Body of pancreas (tissue), 4 donors: ENCODE measurements at regions not wholly inside any gene's neighbourhood (a gene's known extent, or its start where the extent isn't known, plus 50 kb on each side); places are given as distances from the start of the nearest gene placed in this dataset.

Experiments
- ATAC-seq: fragments of 150-250 bp; one replicate; pipeline ENCODE4 v1.9.1; 2016
- DNase-seq, 4 donors: peaks; one replicate each; pipeline ENCODE4 v3.0.0-alpha.2; 2019
- H3K27ac ChIP-seq, 4 donors: fragments of 200-600 bp; sonication (generic); 1 replicate in 3 of 4; 2 replicates in 1 of 4; pipeline versions ENCODE4 v1.5.1 to v1.6.1; 2016 to 2019; ENCODE audit warnings: mild to moderate bottlenecking in 1 of 4, mixed read lengths in 1 of 4, moderate library complexity in 1 of 4
- H3K27me3 ChIP-seq, 2 donors: fragments of 200-600 bp; sonication (generic); one replicate each; pipeline ENCODE4 v1.6.0; 2016; ENCODE audit warnings: mild to moderate bottlenecking in 1 of 2
- H3K36me3 ChIP-seq, 2 donors: fragments of 200-600 bp; sonication (generic); replicated peaks in 1 of 2; 2 replicates each; pipeline ENCODE4 v1.5.1; 2016; ENCODE audit warnings: low read depth in 2 of 2; ENCODE audit not compliant: insufficient read depth in 1 of 2
- H3K4me1 ChIP-seq: fragments of 200-600 bp; sonication (generic); one replicate; pipeline ENCODE4 v1.6.0; 2016
- H3K4me3 ChIP-seq, 2 donors: fragments of 200-600 bp; sonication (generic); 1 replicate in 1 of 2; 2 replicates in 1 of 2; pipeline ENCODE4 v1.5.1; 2016 to 2019
- H3K9me3 ChIP-seq, 3 donors: fragments of 200-600 bp; sonication (generic); 1 replicate in 2 of 3; 2 replicates in 1 of 3; pipeline ENCODE4 v1.5.1; 2016
- CTCF ChIP-seq, 7 experiments: fragments of 450-650 bp in 4 of 7; fragments of 200-600 bp in 3 of 7; sonication (generic) in 3 of 7; IDR thresholded peaks; one replicate each; pipeline ENCODE4 v1.5.1; 2016 to 2019; ENCODE audit warnings: antibody characterized with exemption in 7 of 7
- POLR2A ChIP-seq, 3 donors: fragments of 450-650 bp; IDR thresholded peaks; one replicate each; pipeline ENCODE4 v1.6.1; 2016; ENCODE audit warnings: antibody characterized with exemption in 3 of 3, mild to moderate bottlenecking in 2 of 3
- WGBS, 2 donors: methylation state at CpG; one replicate each; pipeline ENCODE4 v1.1.5; 2017; 5-methylcytosine and 5-hydroxymethylcytosine counted together
- intact Hi-C: fragments of 100-400 bp; cut with DNase I; formaldehyde crosslinking; loops from one replicate; pipeline ENCODE4 v1.15.1; 2023

GRCh38 chr2:117492209-117492851, 322.2 kb upstream of the DDX18 start:
- ATAC-seq: no peak
- DNase-seq: no peak
- Histone ChIP-seq H3K27ac (no peak overlapping the region), H3K9me3 (no peaks in the 10 kb centered on the region), H3K27me3 (no peaks in the 10 kb centered on the region), H3K4me1 (no peaks in the 10 kb centered on the region), H3K4me3 (no peak overlapping the region), H3K36me3 (no peaks in the 10 kb centered on the region)
- whole genome bisulfite sequencing, 2 donors: 69 to 78% methylated on average over 3 of the region's 3 CpGs
- intact Hi-C loops: no loop called here
- TF ChIP-seq POLR2A (IDR thresholded peaks at IDR 0.05): no peak

GRCh38 chr2:117500721-117501120, 313.8 kb upstream of the DDX18 start:
- H3K4me3 ChIP-seq: no peak overlapping the region
- no peak for DNase-seq
- no peaks in the 10 kb centered on the region for H3K4me1 ChIP-seq
- H3K27me3 ChIP-seq: no peaks in the 10 kb centered on the region
- WGBS, 2 donors: 78 to 79% methylated on average over 3 of the region's 3 CpGs
- H3K27ac ChIP-seq: no peak overlapping the region
- H3K36me3 ChIP-seq: no peaks in the 10 kb centered on the region
- TF ChIP-seq CTCF (IDR thresholded peaks at IDR 0.05) (no peak), POLR2A (IDR thresholded peaks at IDR 0.05) (no peak)
- ATAC-seq: no peak
- H3K9me3 ChIP-seq: no peaks in the 10 kb centered on the region
- intact Hi-C loops: no loop called here

- Histone ChIP-seq H3K27me3 (no peaks in the 10 kb centered on the region), H3K4me3 (no peak overlapping the region), H3K4me1 (no peaks in the 10 kb centered on the region), H3K9me3 (no peaks in the 10 kb centered on the region), H3K36me3 (no peaks in the 10 kb centered on the region), H3K27ac (no peak overlapping the region)
- 45 to 53% methylated on average over 5 of the region's 5 CpGs for WGBS, 2 donors
- DNase-seq (no peak), ATAC-seq (no peak)
- intact Hi-C loops: no loop called here
- no peak for TF ChIP-seq CTCF (IDR thresholded peaks at IDR 0.05)
- no peak for TF ChIP-seq POLR2A (IDR thresholded peaks at IDR 0.05)
These were observed 312.4 kb upstream of the DDX18 start for GRCh38 chr2:117502121-117502520.

- WGBS, 2 donors: 78 to 81% methylated on average over 2 of the region's 2 CpGs
- ATAC-seq (no peak), DNase-seq (no peak)
- Histone ChIP-seq H3K27me3 (no peaks in the 10 kb centered on the region), H3K9me3 (no peaks in the 10 kb centered on the region), H3K4me3 (no peak overlapping the region), H3K4me1 (no peaks in the 10 kb centered on the region), H3K27ac (no peak overlapping the region), H3K36me3 (no peaks in the 10 kb centered on the region)
- TF ChIP-seq POLR2A (IDR thresholded peaks at IDR 0.05) (no peak), CTCF (IDR thresholded peaks at IDR 0.05) (no peak)
- intact Hi-C loops: no loop called here
These were observed 302.2 kb upstream of the DDX18 start for GRCh38 chr2:117512307-117512706.

- intact Hi-C loops: no loop called here
- H3K4me3 ChIP-seq: no peak overlapping the region
- no peaks in the 10 kb centered on the region for H3K9me3 ChIP-seq
- 30 to 72% methylated on average over 1 of the region's 1 CpG for WGBS, 2 donors
- TF ChIP-seq CTCF (IDR thresholded peaks at IDR 0.05) (no peak), POLR2A (IDR thresholded peaks at IDR 0.05) (no peak)
- H3K27ac ChIP-seq: no peak overlapping the region
- H3K27me3 ChIP-seq: no peaks in the 10 kb centered on the region
- ATAC-seq (no peak), DNase-seq (no peak)
- no peaks in the 10 kb centered on the region for H3K36me3 ChIP-seq
- no peaks in the 10 kb centered on the region for H3K4me1 ChIP-seq
These were observed 300.1 kb upstream of the DDX18 start for GRCh38 chr2:117514371-117514770.
